DND-41 (cell line): ENCODE measurements at regions not wholly inside any gene's neighbourhood (a gene's known extent, or its start where the extent isn't known, plus 50 kb on each side); places are given as distances from the start of the nearest gene placed in this dataset.

Experiments used
- EZH2 ChIP-seq: IDR thresholded peaks from 3 replicates; pipeline ENCODE4 v1.6.1; 2012; ENCODE audit warnings: borderline replicate concordance, low read depth, mild to moderate bottlenecking, moderate library complexity, low read length, inconsistent platforms; ENCODE audit not compliant: severe bottlenecking
- TF ChIP-seq, protein P1 (sequence below): IDR thresholded peaks from 2 replicates; pipeline ENCODE4 v1.5.1; 2012; ENCODE audit warnings: borderline replicate concordance, low read length, moderate library complexity, mild to moderate bottlenecking; ENCODE audit not compliant: poor library complexity, severe bottlenecking; ENCODE audit errors: extremely low read depth

DNA sequence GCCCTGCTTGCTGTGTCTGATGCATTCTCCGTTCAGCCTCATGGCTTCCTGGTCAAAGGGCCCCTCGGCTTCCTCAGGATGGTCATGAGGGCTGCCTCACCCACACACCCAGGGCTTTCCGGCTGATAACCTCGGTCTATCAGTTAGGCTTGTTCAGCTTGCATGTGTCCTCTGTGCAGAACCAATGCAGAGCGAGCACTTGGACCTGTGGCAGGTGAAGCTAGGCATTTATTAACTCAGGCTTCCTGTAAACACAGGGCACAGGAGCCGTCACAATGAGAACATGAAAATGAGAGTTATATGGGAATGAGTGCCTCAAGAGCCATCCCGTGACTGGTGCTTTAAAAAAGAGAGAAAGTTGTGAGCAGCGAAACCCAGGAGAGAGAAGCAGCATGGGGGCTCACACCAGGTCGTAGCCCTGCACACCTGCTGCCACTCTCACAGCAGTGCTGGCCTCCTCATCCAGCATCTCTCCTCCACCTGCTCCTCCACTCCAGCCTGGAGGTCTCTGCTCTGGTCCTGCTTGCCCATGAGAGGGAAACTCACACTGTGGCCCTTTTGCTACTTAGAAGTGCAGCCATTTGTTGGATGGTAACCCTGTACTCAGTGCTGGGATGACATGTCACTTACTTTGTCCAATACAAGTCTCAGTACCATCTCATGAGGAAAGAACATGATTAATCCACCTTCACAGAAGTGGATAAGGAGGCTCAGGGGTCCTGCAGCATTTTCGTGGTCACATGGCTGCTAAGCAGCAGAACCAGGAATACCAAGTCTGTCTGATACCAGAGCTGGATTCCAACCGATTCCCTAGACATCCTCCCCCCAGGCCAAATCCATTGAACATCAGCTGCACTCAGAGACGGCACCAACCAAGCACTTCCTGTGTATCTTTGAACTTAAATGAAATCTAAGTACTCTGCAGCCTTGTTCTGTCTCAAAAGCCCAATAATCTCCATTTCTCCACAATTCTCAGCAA is 50.5 kb upstream of the IRS2 start:
- TF ChIP-seq, protein P1, sequence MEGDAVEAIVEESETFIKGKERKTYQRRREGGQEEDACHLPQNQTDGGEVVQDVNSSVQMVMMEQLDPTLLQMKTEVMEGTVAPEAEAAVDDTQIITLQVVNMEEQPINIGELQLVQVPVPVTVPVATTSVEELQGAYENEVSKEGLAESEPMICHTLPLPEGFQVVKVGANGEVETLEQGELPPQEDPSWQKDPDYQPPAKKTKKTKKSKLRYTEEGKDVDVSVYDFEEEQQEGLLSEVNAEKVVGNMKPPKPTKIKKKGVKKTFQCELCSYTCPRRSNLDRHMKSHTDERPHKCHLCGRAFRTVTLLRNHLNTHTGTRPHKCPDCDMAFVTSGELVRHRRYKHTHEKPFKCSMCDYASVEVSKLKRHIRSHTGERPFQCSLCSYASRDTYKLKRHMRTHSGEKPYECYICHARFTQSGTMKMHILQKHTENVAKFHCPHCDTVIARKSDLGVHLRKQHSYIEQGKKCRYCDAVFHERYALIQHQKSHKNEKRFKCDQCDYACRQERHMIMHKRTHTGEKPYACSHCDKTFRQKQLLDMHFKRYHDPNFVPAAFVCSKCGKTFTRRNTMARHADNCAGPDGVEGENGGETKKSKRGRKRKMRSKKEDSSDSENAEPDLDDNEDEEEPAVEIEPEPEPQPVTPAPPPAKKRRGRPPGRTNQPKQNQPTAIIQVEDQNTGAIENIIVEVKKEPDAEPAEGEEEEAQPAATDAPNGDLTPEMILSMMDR, result no peak
- no peak for TF ChIP-seq EZH2
